GM23338 (cell line): ENCODE measurements at regions not wholly inside any gene's neighbourhood (a gene's known extent, or its start where the extent isn't known, plus 50 kb on each side); places are given as distances from the start of the nearest gene placed in this dataset.
A peak's percentile ranks its signal among the peaks of the same experiment; 100 is the strongest.

Experiments used
- ATAC-seq: fragments of 200-7000 bp; cut with Tn5 transposase; 3 replicates; pipeline ENCODE4 v1.9.1; 2020
- DNase-seq: peaks from one replicate; pipeline ENCODE4 v3.0.0-alpha.2; 2015; ENCODE audit warnings: low spot score
- H2AFZ ChIP-seq: fragments of 200-600 bp; sonication (generic); 2 replicates; pipeline ENCODE4 v1.8.0; 2016; ENCODE audit warnings: antibody characterized with exemption, mild to moderate bottlenecking, moderate library complexity
- H3F3A ChIP-seq: fragments of 200-600 bp; sonication (generic); replicated peaks from 2 replicates; pipeline ENCODE4 v1.8.0; 2017; ENCODE audit warnings: antibody characterized with exemption, mixed run types, low read depth
- H3K27ac ChIP-seq: fragments of 200-600 bp; sonication (generic); 2 replicates; pipeline ENCODE4 v1.6.1; 2016; ENCODE audit warnings: low read depth
- H3K27me3 ChIP-seq: fragments of 200-600 bp; sonication (generic); 2 replicates; pipeline ENCODE4 v1.8.0; 2016; ENCODE audit warnings: mild to moderate bottlenecking, mixed run types, moderate library complexity; ENCODE audit not compliant: insufficient read depth
- H3K36me3 ChIP-seq: fragments of 200-600 bp; sonication (generic); 2 replicates; pipeline ENCODE4 v1.8.0; 2016; ENCODE audit warnings: mild to moderate bottlenecking; ENCODE audit not compliant: insufficient read depth
- H3K4me1 ChIP-seq: fragments of 200-600 bp; sonication (generic); 2 replicates; pipeline ENCODE4 v1.8.0; 2016; ENCODE audit warnings: mild to moderate bottlenecking, moderate library complexity; ENCODE audit not compliant: insufficient read depth
- H3K4me2 ChIP-seq: fragments of 200-600 bp; sonication (generic); 2 replicates; pipeline ENCODE4 v1.7.1; 2017; ENCODE audit warnings: mixed run types
- H3K4me3 ChIP-seq: fragments of 200-600 bp; sonication (generic); 2 replicates; pipeline ENCODE4 v1.6.1; 2016; ENCODE audit warnings: mixed run types
- H3K79me2 ChIP-seq: fragments of 200-600 bp; sonication (generic); replicated peaks from 2 replicates; pipeline ENCODE4 v1.8.0; 2017; ENCODE audit warnings: mild to moderate bottlenecking; ENCODE audit not compliant: insufficient read depth
- H3K9me2 ChIP-seq: fragments of 200-600 bp; sonication (generic); 2 replicates; pipeline ENCODE4 v1.8.0; 2017; ENCODE audit not compliant: insufficient read depth
- H4K20me1 ChIP-seq: fragments of 200-600 bp; sonication (generic); replicated peaks from 2 replicates; pipeline ENCODE4 v1.8.0; 2017; ENCODE audit warnings: mild to moderate bottlenecking; ENCODE audit not compliant: insufficient read depth
- H3K27ac Mint-ChIP-seq: 2 replicates; pipeline ENCODE4 v1.8.0; 2020; ENCODE audit warnings: inconsistent platforms, mild to moderate bottlenecking, moderate library complexity, mixed read lengths
- H3K27me3 Mint-ChIP-seq: 3 replicates; pipeline ENCODE4 v1.8.0; 2022; ENCODE audit warnings: low read depth, mild to moderate bottlenecking, moderate library complexity, mixed read lengths, inconsistent platforms; ENCODE audit not compliant: insufficient read depth, poor library complexity
- H3K36me3 Mint-ChIP-seq: 3 replicates; pipeline ENCODE4 v1.8.0; 2021; ENCODE audit warnings: low read depth, mild to moderate bottlenecking, inconsistent platforms, moderate library complexity, mixed read lengths
- H3K4me1 Mint-ChIP-seq: 3 replicates; pipeline ENCODE4 v1.8.0; 2020; ENCODE audit warnings: mild to moderate bottlenecking, inconsistent platforms, mixed read lengths
- H3K4me3 Mint-ChIP-seq: 3 replicates; pipeline ENCODE4 v1.8.0; 2021; ENCODE audit warnings: moderate library complexity, mild to moderate bottlenecking, inconsistent platforms, mixed read lengths
- H3K9me3 Mint-ChIP-seq: 3 replicates; pipeline ENCODE4 v1.8.0; 2020; ENCODE audit warnings: moderate library complexity, mild to moderate bottlenecking, inconsistent platforms, mixed read lengths
- CREB1 ChIP-seq: fragments of 250-450 bp; sonication (Bioruptor Pico); IDR thresholded peaks from 2 replicates; pipeline ENCODE4 v1.5.0; 2020; ENCODE audit warnings: low read depth, mild to moderate bottlenecking, moderate library complexity
- CTCF ChIP-seq, 2 experiments: fragments of 200-600 bp in 1 of 2; sonication (generic) in 1 of 2; conservative IDR thresholded peaks; 2 replicates each; pipeline versions ENCODE4 v1.5.1 to v1.6.1; 2016 to 2017; ENCODE audit warnings: antibody characterized with exemption in 2 of 2, low read depth in 2 of 2, mild to moderate bottlenecking in 2 of 2, moderate library complexity in 1 of 2
- JUNB ChIP-seq: IDR thresholded peaks from one replicate; pipeline ENCODE4 v1.6.1; 2016; ENCODE audit warnings: antibody characterized with exemption; ENCODE audit not compliant: unreplicated experiment
- NANOG ChIP-seq: IDR thresholded peaks from 2 replicates; pipeline ENCODE4 v1.6.1; 2016; ENCODE audit warnings: antibody characterized with exemption, borderline replicate concordance
- POLR2AphosphoS5 ChIP-seq: IDR thresholded peaks from 2 replicates; pipeline ENCODE4 v1.6.1; 2016; ENCODE audit warnings: antibody characterized with exemption, low read depth
- ZNF114 ChIP-seq: fragments of 250-450 bp; sonication (Bioruptor Pico); IDR thresholded peaks from 2 replicates; pipeline ENCODE4 v1.5.0; 2020; ENCODE audit warnings: mild to moderate bottlenecking, moderate library complexity
- ZNF462 ChIP-seq: fragments of 250-450 bp; sonication (Bioruptor Pico); IDR thresholded peaks from 2 replicates; pipeline ENCODE4 v1.5.0; 2020; ENCODE audit warnings: mild to moderate bottlenecking, moderate library complexity
- TF ChIP-seq, protein P1 (sequence below): IDR thresholded peaks from 2 replicates; pipeline ENCODE4 v1.6.1; 2016; ENCODE audit warnings: antibody characterized with exemption

GRCh38 chr3:18758047-18758704 lies 333.0 kb upstream of the SATB1 start:
- Mint-ChIP-seq H3K27ac (peak overlapping the region; percentile 55), H3K9me3 (no peaks in the 10 kb centered on the region), H3K27me3 (no peaks in the 10 kb centered on the region), H3K4me3 (no peak overlapping the region), H3K4me1 (peaks cover 12% of the 10 kb centered on the region; the same call in 2 of the 3 replicates), H3K36me3 (no peaks in the 10 kb centered on the region)
- TF ChIP-seq, protein P1, sequence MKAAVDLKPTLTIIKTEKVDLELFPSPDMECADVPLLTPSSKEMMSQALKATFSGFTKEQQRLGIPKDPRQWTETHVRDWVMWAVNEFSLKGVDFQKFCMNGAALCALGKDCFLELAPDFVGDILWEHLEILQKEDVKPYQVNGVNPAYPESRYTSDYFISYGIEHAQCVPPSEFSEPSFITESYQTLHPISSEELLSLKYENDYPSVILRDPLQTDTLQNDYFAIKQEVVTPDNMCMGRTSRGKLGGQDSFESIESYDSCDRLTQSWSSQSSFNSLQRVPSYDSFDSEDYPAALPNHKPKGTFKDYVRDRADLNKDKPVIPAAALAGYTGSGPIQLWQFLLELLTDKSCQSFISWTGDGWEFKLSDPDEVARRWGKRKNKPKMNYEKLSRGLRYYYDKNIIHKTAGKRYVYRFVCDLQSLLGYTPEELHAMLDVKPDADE = no peak
- TF ChIP-seq ZNF462 (CRISPR knock-in tag) = peak; percentile 66
- no peak for TF ChIP-seq POLR2AphosphoS5
- TF ChIP-seq CREB1 (CRISPR knock-in tag) = peak; percentile 41; the same call in 1 of the 2 replicates
- 0 out of 2 replicates have a peak, but pooled peaks have one; percentile 15 for TF ChIP-seq NANOG
- TF ChIP-seq ZNF114 (CRISPR knock-in tag) = no peak
- no peak for TF ChIP-seq JUNB
- TF ChIP-seq CTCF (conservative IDR thresholded peaks at IDR 0.05; ENCODE audit: low read depth in 2 of 2) = peak; percentile 87 to 88
- H2AFZ ChIP-seq = no peak overlapping the region
- H4K20me1 ChIP-seq = no peaks in the 10 kb centered on the region
- H3F3A ChIP-seq = no peaks in the 10 kb centered on the region
- DNase-seq (peak; percentile 97), ATAC-seq (peak; percentile 96)
- H3K36me3 ChIP-seq = no peaks in the 10 kb centered on the region
- H3K79me2 ChIP-seq = no peaks in the 10 kb centered on the region
- H3K4me3 ChIP-seq = no peak overlapping the region
- H3K27ac ChIP-seq = no peak overlapping the region
- H3K27me3 ChIP-seq = no peaks in the 10 kb centered on the region
- H3K9me2 ChIP-seq = no peaks in the 10 kb centered on the region
- H3K4me1 ChIP-seq = peaks cover 7% of the 10 kb centered on the region
- peak overlapping the region; percentile 3; the same call in 1 of the 2 replicates for H3K4me2 ChIP-seq
